HEK293 (cell line): ENCODE measurements at regions not wholly inside any gene's neighbourhood (a gene's known extent, or its start where the extent isn't known, plus 50 kb on each side); places are given as distances from the start of the nearest gene placed in this dataset.

Experiments used
- CTCF ChIA-PET: fragments of 350-600 bp; formaldehyde crosslinking; extraction: SDS; loops from one replicate; lab custom pipeline; 2021; ENCODE audit warnings: antibody characterized with exemption; lab: Yijun Ruan, JAX
- POLR2A ChIA-PET: fragments of 300-600 bp; formaldehyde crosslinking; extraction: SDS; loops from one replicate; lab custom pipeline; 2020; ENCODE audit warnings: antibody characterized with exemption, inconsistent platforms; lab: Yijun Ruan, JAX
- H3K27ac ChIP-seq: fragments of 200-500 bp; sonication (Bioruptor generic); 2 replicates; pipeline ENCODE4 v1.5.1; 2014; ENCODE audit warnings: low read depth, low read length, control low read depth, inconsistent platforms; ENCODE audit errors: extremely low read depth
- H3K36me3 ChIP-seq, 2 experiments: fragments of 200-500 bp in 1 of 2; sonication (Bioruptor generic) in 1 of 2; 1 replicate in 1 of 2; 2 replicates in 1 of 2; pipeline ENCODE4 v1.5.1; 2014 to 2017; ENCODE audit warnings: inconsistent platforms in 2 of 2, low read length in 2 of 2; ENCODE audit not compliant: control insufficient read depth in 2 of 2, insufficient read depth in 1 of 2
- H3K4me1 ChIP-seq: fragments of 200-500 bp; sonication (Bioruptor generic); 2 replicates; pipeline ENCODE4 v1.5.1; 2014; ENCODE audit warnings: mild to moderate bottlenecking, low read length, inconsistent platforms; ENCODE audit not compliant: control insufficient read depth, insufficient read depth
- H3K4me3 ChIP-seq: 2 replicates; pipeline ENCODE4 v1.5.1; 2011; ENCODE audit warnings: low read depth, mild to moderate bottlenecking, control low read depth, low read length, moderate library complexity
- H3K9me3 ChIP-seq: fragments of 200-500 bp; sonication (Bioruptor generic); 2 replicates; pipeline ENCODE4 v1.5.1; 2014; ENCODE audit warnings: low read depth, low read length, inconsistent platforms; ENCODE audit not compliant: control insufficient read depth, insufficient read depth
- KLF1 ChIP-seq: fragments of 450-650 bp; formaldehyde crosslinking; IDR thresholded peaks from 2 replicates; pipeline ENCODE4 v1.5.1; 2016; ENCODE audit warnings: missing biosample characterization, missing genetic modification characterization
- OVOL3 ChIP-seq: fragments of 450-650 bp; formaldehyde crosslinking; IDR thresholded peaks from 2 replicates; pipeline ENCODE4 v1.5.1; 2016; ENCODE audit warnings: missing biosample characterization, missing genetic modification characterization
- PRDM6 ChIP-seq: fragments of 450-650 bp; formaldehyde crosslinking; IDR thresholded peaks from 2 replicates; pipeline ENCODE4 v1.5.1; 2017; ENCODE audit warnings: missing biosample characterization, missing genetic modification characterization
- REPIN1 ChIP-seq: fragments of 450-650 bp; formaldehyde crosslinking; IDR thresholded peaks from 2 replicates; pipeline ENCODE4 v1.5.1; 2017; ENCODE audit warnings: missing biosample characterization, missing genetic modification characterization, low read depth
- SALL2 ChIP-seq: fragments of 450-650 bp; formaldehyde crosslinking; IDR thresholded peaks from 2 replicates; pipeline ENCODE4 v1.5.0; 2017; ENCODE audit warnings: missing biosample characterization, mild to moderate bottlenecking, missing genetic modification characterization, borderline replicate concordance
- YY1 ChIP-seq: fragments of 450-650 bp; formaldehyde crosslinking; IDR thresholded peaks from 2 replicates; pipeline ENCODE4 v1.5.1; 2018; ENCODE audit warnings: missing biosample characterization, missing genetic modification characterization
- ZBTB1 ChIP-seq: fragments of 450-650 bp; formaldehyde crosslinking; IDR thresholded peaks from 2 replicates; pipeline ENCODE4 v1.5.1; 2016; ENCODE audit warnings: missing biosample characterization, missing genetic modification characterization
- ZBTB48 ChIP-seq: fragments of 450-650 bp; formaldehyde crosslinking; IDR thresholded peaks from 2 replicates; pipeline ENCODE4 v1.5.1; 2016; ENCODE audit warnings: missing biosample characterization, missing genetic modification characterization
- ZBTB49 ChIP-seq: fragments of 450-650 bp; formaldehyde crosslinking; IDR thresholded peaks from 2 replicates; pipeline ENCODE4 v1.5.1; 2016; ENCODE audit warnings: missing biosample characterization, missing genetic modification characterization, low read depth
- ZNF114 ChIP-seq: fragments of 450-650 bp; formaldehyde crosslinking; IDR thresholded peaks from 2 replicates; pipeline ENCODE4 v1.5.0; 2017; ENCODE audit warnings: missing biosample characterization, missing genetic modification characterization
- ZNF221 ChIP-seq: fragments of 450-650 bp; formaldehyde crosslinking; IDR thresholded peaks from 2 replicates; pipeline ENCODE4 v1.5.1; 2017; ENCODE audit warnings: missing biosample characterization, missing genetic modification characterization, borderline replicate concordance
- ZNF266 ChIP-seq: fragments of 450-650 bp; formaldehyde crosslinking; IDR thresholded peaks from 2 replicates; pipeline ENCODE4 v1.5.1; 2016; ENCODE audit warnings: missing biosample characterization, missing genetic modification characterization, low read depth
- ZNF335 ChIP-seq: fragments of 450-650 bp; formaldehyde crosslinking; conservative IDR thresholded peaks from 2 replicates; pipeline ENCODE4 v1.5.1; 2016; ENCODE audit warnings: missing biosample characterization, missing genetic modification characterization
- ZNF394 ChIP-seq: fragments of 450-650 bp; formaldehyde crosslinking; IDR thresholded peaks from 2 replicates; pipeline ENCODE4 v1.5.1; 2016; ENCODE audit warnings: missing biosample characterization, missing genetic modification characterization, mild to moderate bottlenecking, moderate library complexity, borderline replicate concordance
- ZNF433 ChIP-seq: fragments of 450-650 bp; formaldehyde crosslinking; IDR thresholded peaks from 2 replicates; pipeline ENCODE4 v1.5.1; 2016; ENCODE audit warnings: missing biosample characterization, missing genetic modification characterization, low read depth
- ZNF48 ChIP-seq: fragments of 450-650 bp; formaldehyde crosslinking; IDR thresholded peaks from 2 replicates; pipeline ENCODE4 v1.5.1; 2016; ENCODE audit warnings: missing biosample characterization, missing genetic modification characterization
- ZNF558 ChIP-seq: fragments of 450-650 bp; formaldehyde crosslinking; IDR thresholded peaks from 2 replicates; pipeline ENCODE4 v1.5.1; 2016; ENCODE audit warnings: missing biosample characterization, missing genetic modification characterization
- ZNF561 ChIP-seq: fragments of 450-650 bp; IDR thresholded peaks from 2 replicates; pipeline ENCODE4 v1.5.1; 2018; ENCODE audit warnings: missing biosample characterization, missing genetic modification characterization, borderline replicate concordance
- ZNF623 ChIP-seq: fragments of 450-650 bp; formaldehyde crosslinking; IDR thresholded peaks from 2 replicates; pipeline ENCODE4 v1.5.1; 2016; ENCODE audit warnings: missing biosample characterization, missing genetic modification characterization
- ZNF747 ChIP-seq: fragments of 450-650 bp; formaldehyde crosslinking; IDR thresholded peaks from 2 replicates; pipeline ENCODE4 v1.5.1; 2016; ENCODE audit warnings: missing biosample characterization, missing genetic modification characterization
- ZNF768 ChIP-seq: fragments of 450-650 bp; formaldehyde crosslinking; IDR thresholded peaks from 2 replicates; pipeline ENCODE4 v1.5.1; 2018; ENCODE audit warnings: missing biosample characterization, mild to moderate bottlenecking, missing genetic modification characterization
- TF ChIP-seq, protein P1 (sequence below): fragments of 450-650 bp; formaldehyde crosslinking; IDR thresholded peaks from 2 replicates; pipeline ENCODE4 v1.5.1; 2016; ENCODE audit warnings: missing biosample characterization, missing genetic modification characterization
- TF ChIP-seq, protein P2 (sequence below): fragments of 450-650 bp; formaldehyde crosslinking; conservative IDR thresholded peaks from 2 replicates; pipeline ENCODE4 v1.5.1; 2016; ENCODE audit warnings: low read depth, missing biosample characterization, missing genetic modification characterization
- TF ChIP-seq, protein P3 (sequence below): fragments of 450-650 bp; formaldehyde crosslinking; optimal IDR thresholded peaks from 2 replicates; pipeline ENCODE3; 2016; ENCODE audit warnings: missing biosample characterization, mild to moderate bottlenecking, missing genetic modification characterization

GRCh38 chr14:87386524-87386923 lies 606.5 kb downstream of the GALC start (continued):
- TF ChIP-seq, protein P1, sequence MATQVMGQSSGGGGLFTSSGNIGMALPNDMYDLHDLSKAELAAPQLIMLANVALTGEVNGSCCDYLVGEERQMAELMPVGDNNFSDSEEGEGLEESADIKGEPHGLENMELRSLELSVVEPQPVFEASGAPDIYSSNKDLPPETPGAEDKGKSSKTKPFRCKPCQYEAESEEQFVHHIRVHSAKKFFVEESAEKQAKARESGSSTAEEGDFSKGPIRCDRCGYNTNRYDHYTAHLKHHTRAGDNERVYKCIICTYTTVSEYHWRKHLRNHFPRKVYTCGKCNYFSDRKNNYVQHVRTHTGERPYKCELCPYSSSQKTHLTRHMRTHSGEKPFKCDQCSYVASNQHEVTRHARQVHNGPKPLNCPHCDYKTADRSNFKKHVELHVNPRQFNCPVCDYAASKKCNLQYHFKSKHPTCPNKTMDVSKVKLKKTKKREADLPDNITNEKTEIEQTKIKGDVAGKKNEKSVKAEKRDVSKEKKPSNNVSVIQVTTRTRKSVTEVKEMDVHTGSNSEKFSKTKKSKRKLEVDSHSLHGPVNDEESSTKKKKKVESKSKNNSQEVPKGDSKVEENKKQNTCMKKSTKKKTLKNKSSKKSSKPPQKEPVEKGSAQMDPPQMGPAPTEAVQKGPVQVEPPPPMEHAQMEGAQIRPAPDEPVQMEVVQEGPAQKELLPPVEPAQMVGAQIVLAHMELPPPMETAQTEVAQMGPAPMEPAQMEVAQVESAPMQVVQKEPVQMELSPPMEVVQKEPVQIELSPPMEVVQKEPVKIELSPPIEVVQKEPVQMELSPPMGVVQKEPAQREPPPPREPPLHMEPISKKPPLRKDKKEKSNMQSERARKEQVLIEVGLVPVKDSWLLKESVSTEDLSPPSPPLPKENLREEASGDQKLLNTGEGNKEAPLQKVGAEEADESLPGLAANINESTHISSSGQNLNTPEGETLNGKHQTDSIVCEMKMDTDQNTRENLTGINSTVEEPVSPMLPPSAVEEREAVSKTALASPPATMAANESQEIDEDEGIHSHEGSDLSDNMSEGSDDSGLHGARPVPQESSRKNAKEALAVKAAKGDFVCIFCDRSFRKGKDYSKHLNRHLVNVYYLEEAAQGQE = no peak
- no peak for TF ChIP-seq ZNF561 (tag by site-specific recombination)
- TF ChIP-seq ZBTB48 (tag by site-specific recombination) = no peak
- TF ChIP-seq OVOL3 (tag by site-specific recombination) = no peak
- no peak for TF ChIP-seq ZBTB1 (tag by site-specific recombination)
- TF ChIP-seq ZNF623 (tag by site-specific recombination) = no peak
- TF ChIP-seq, protein P2, sequence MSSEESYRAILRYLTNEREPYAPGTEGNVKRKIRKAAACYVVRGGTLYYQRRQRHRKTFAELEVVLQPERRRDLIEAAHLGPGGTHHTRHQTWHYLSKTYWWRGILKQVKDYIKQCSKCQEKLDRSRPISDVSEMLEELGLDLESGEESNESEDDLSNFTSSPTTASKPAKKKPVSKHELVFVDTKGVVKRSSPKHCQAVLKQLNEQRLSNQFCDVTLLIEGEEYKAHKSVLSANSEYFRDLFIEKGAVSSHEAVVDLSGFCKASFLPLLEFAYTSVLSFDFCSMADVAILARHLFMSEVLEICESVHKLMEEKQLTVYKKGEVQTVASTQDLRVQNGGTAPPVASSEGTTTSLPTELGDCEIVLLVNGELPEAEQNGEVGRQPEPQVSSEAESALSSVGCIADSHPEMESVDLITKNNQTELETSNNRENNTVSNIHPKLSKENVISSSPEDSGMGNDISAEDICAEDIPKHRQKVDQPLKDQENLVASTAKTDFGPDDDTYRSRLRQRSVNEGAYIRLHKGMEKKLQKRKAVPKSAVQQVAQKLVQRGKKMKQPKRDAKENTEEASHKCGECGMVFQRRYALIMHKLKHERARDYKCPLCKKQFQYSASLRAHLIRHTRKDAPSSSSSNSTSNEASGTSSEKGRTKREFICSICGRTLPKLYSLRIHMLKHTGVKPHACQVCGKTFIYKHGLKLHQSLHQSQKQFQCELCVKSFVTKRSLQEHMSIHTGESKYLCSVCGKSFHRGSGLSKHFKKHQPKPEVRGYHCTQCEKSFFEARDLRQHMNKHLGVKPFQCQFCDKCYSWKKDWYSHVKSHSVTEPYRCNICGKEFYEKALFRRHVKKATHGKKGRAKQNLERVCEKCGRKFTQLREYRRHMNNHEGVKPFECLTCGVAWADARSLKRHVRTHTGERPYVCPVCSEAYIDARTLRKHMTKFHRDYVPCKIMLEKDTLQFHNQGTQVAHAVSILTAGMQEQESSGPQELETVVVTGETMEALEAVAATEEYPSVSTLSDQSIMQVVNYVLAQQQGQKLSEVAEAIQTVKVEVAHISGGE = no peak
- no peak for TF ChIP-seq ZNF394 (tag by site-specific recombination)
- no peak for TF ChIP-seq ZNF433 (tag by site-specific recombination)

DNA sequence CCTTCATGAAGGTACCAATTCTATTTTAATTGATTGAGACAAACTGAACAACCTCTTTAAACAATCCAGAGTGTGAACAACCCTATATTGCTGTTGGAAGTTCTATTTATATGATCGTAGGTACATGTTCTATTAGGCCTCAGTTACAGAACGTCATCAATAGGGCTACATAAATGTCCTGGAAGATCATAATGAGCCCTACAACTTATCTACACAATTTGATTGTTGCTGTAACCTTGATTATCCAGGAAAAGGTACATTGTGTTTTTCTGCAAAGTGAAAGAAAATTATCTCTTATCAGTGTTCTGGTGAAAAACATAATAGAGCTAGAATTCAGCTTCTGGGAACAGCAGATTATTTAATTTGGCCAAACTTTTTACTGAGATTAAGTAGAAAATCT lies 612.9 kb downstream of the GALC start:
- TF ChIP-seq ZNF266 (tag by site-specific recombination) (no peak), ZNF335 (tag by site-specific recombination) (no peak), ZNF48 (tag by site-specific recombination) (no peak), ZNF747 (no peak), ZNF558 (tag by site-specific recombination) (no peak), YY1 (tag by site-specific recombination) (no peak), REPIN1 (tag by site-specific recombination) (no peak), ZNF114 (tag by site-specific recombination) (no peak), ZNF221 (tag by site-specific recombination) (no peak), KLF1 (tag by site-specific recombination) (no peak), SALL2 (no peak), PRDM6 (tag by site-specific recombination) (no peak), ZBTB49 (tag by site-specific recombination) (no peak), ZNF768 (tag by site-specific recombination) (no peak)
- TF ChIP-seq, protein P3, sequence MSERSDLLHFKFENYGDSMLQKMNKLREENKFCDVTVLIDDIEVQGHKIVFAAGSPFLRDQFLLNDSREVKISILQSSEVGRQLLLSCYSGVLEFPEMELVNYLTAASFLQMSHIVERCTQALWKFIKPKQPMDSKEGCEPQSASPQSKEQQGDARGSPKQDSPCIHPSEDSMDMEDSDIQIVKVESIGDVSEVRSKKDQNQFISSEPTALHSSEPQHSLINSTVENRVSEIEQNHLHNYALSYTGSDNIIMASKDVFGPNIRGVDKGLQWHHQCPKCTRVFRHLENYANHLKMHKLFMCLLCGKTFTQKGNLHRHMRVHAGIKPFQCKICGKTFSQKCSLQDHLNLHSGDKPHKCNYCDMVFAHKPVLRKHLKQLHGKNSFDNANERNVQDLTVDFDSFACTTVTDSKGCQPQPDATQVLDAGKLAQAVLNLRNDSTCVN (tag by site-specific recombination) = no peak
- Histone ChIP-seq H3K9me3 (no peaks in the 10 kb centered on the region), H3K36me3 (no peaks in the 10 kb centered on the region), H3K4me3 (no peak overlapping the region), H3K4me1 (no peaks in the 10 kb centered on the region), H3K27ac (no peak overlapping the region)
- ChIA-PET POLR2A (no interaction called here), CTCF (no interaction called here)
